CD4-positive, alpha-beta memory T cell (primary cell): ENCODE measurements at regions not wholly inside any gene's neighbourhood (a gene's known extent, or its start where the extent isn't known, plus 50 kb on each side); places are given as distances from the start of the nearest gene placed in this dataset.

ENCODE experiments used
- CTCF ChIA-PET: fragments of 350-600 bp; sonication (Branson Sonifier 250); formaldehyde crosslinking; loops from one replicate; lab custom pipeline; 2021; ENCODE audit warnings: inconsistent platforms; ENCODE audit not compliant: partially characterized antibody; lab: Charles Lee
- POLR2A ChIA-PET: fragments of 350-600 bp; sonication (Branson Sonifier 250); formaldehyde crosslinking; loops from one replicate; lab custom pipeline; 2021; ENCODE audit not compliant: partially characterized antibody; lab: Charles Lee
- DNase-seq, 5 donors: peaks; one replicate each; pipeline versions ENCODE4 v3.0.0 to v3.0.0-alpha.2; 2020 to 2022; ENCODE audit warnings: mixed read lengths in 1 of 5
- H3K27ac ChIP-seq: one replicate; pipeline ENCODE4 v1.7.0; 2013; ENCODE audit warnings: low read depth, low read length
- H3K27me3 ChIP-seq: 2 replicates; pipeline ENCODE4 v1.7.0; 2013; ENCODE audit warnings: mild to moderate bottlenecking, low read length, moderate library complexity; ENCODE audit not compliant: insufficient read depth
- H3K36me3 ChIP-seq: 2 replicates; pipeline ENCODE4 v1.7.0; 2013; ENCODE audit warnings: mild to moderate bottlenecking, low read length, moderate library complexity; ENCODE audit not compliant: insufficient read depth
- H3K4me1 ChIP-seq: 2 replicates; pipeline ENCODE4 v1.7.0; 2013; ENCODE audit warnings: mild to moderate bottlenecking, low read length, moderate library complexity; ENCODE audit not compliant: insufficient read depth
- H3K4me3 ChIP-seq, 2 donors: one replicate each; pipeline ENCODE4 v1.7.0; 2013; ENCODE audit warnings: low read length in 2 of 2, mild to moderate bottlenecking in 1 of 2
- H3K9me3 ChIP-seq, 2 donors: one replicate each; pipeline ENCODE4 v1.7.0; 2013; ENCODE audit warnings: low read length in 2 of 2, control low read depth in 1 of 2; ENCODE audit not compliant: control insufficient read depth in 1 of 2
- H3K27ac Mint-ChIP-seq, 7 donors: one replicate each; pipeline ENCODE4 v1.8.0; 2020 to 2021; ENCODE audit warnings: mixed read lengths in 7 of 7, mild to moderate bottlenecking in 6 of 7, inconsistent platforms in 3 of 7, moderate library complexity in 3 of 7
- H3K27me3 Mint-ChIP-seq, 2 donors: one replicate each; pipeline ENCODE4 v1.8.0; 2020 to 2021; ENCODE audit warnings: mixed read lengths in 2 of 2
- H3K36me3 Mint-ChIP-seq, 2 donors: one replicate each; pipeline ENCODE4 v1.8.0; 2020 to 2021; ENCODE audit warnings: mixed read lengths in 2 of 2, inconsistent platforms in 1 of 2, mild to moderate bottlenecking in 1 of 2
- H3K4me1 Mint-ChIP-seq, 4 donors: one replicate each; pipeline ENCODE4 v1.8.0; 2020 to 2021; ENCODE audit warnings: mixed read lengths in 4 of 4, mild to moderate bottlenecking in 1 of 4
- H3K4me3 Mint-ChIP-seq, 8 donors: one replicate each; pipeline ENCODE4 v1.8.0; 2020 to 2021; ENCODE audit warnings: mixed read lengths in 8 of 8, mild to moderate bottlenecking in 7 of 8, moderate library complexity in 6 of 8, inconsistent platforms in 3 of 8
- H3K9me3 Mint-ChIP-seq, 8 donors: one replicate each; pipeline ENCODE4 v1.8.0; 2020 to 2021; ENCODE audit warnings: mixed read lengths in 8 of 8, mild to moderate bottlenecking in 5 of 8, inconsistent platforms in 3 of 8, moderate library complexity in 1 of 8
- intact Hi-C: fragments of 100-400 bp; cut with micrococcal nuclease; formaldehyde crosslinking; loops from one replicate; pipeline ENCODE4 v1.15.1; 2023

- Mint-ChIP-seq H3K4me3 (no peak overlapping the region), H3K27me3 (no peaks in the 10 kb centered on the region), H3K4me1 (no peaks in the 10 kb centered on the region), H3K9me3 (peaks cover 0 to 9% (median 3%) of the 10 kb centered on the region in 8 donors), H3K36me3 (no peaks in the 10 kb centered on the region), H3K27ac (no peak overlapping the region)
- Histone ChIP-seq H3K4me3 (no peak overlapping the region), H3K27me3 (no peaks in the 10 kb centered on the region), H3K4me1 (no peaks in the 10 kb centered on the region), H3K27ac (no peak overlapping the region), H3K36me3 (no peaks in the 10 kb centered on the region), H3K9me3 (no peaks in the 10 kb centered on the region)
- CTCF ChIA-PET, result no interaction called here
- POLR2A ChIA-PET, result no interaction called here
- intact Hi-C loops, result no loop called here
- DNase-seq, result no peak
Observed at GRCh38 chr13:103758222-103758621, 692.0 kb upstream of the SLC10A2 start.

DNA sequence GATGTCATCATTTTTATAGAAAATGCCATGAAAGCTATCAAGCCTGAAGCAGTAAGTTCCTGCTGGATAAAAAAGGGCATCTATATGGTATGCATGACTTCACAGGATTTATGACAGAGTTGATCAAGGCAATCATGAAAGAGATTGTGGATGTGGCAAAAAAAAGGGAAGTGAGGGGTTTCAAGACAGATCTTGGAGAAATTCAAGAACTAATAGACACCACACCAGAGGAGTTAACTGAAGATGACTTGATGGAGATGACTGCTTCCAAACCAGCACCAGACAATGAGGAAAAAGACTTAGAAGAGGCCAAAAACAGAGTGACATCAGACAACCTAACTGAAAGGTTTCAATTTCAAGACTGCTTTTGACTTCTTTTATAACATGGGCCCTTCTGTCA is 691.1 kb upstream of the SLC10A2 start:
- CTCF ChIA-PET, result no interaction called here

DNA sequence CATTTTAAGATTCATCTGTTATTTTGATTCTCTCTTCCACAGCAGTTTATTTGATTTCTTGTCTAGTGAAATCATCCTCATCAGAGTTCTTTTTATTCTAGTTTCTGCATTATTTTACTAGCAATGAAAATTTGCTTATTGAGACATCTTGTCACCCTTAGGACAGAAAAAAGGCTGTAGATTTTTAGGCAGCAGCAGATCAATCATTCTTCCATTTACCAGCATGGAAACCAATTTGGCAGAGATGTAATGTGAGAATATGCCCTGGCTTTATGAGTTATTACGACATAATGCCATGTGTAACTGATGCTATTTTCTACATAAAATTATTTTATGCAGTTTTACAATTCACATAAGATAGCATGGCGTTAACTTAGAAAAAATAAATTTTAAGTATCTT is 688.6 kb upstream of the SLC10A2 start:
- Mint-ChIP-seq H3K36me3 (no peaks in the 10 kb centered on the region), H3K27me3 (no peaks in the 10 kb centered on the region), H3K4me1 (no peaks in the 10 kb centered on the region), H3K27ac (no peak overlapping the region), H3K4me3 (no peak overlapping the region), H3K9me3 (peaks cover 0 to 7% (median 2%) of the 10 kb centered on the region in 8 donors)
- Histone ChIP-seq H3K4me1 (no peaks in the 10 kb centered on the region), H3K9me3 (no peaks in the 10 kb centered on the region), H3K36me3 (no peaks in the 10 kb centered on the region), H3K27ac (no peak overlapping the region), H3K4me3 (no peak overlapping the region), H3K27me3 (no peaks in the 10 kb centered on the region)
- DNase-seq, result no peak
- ChIA-PET CTCF (no interaction called here), POLR2A (no interaction called here)
- intact Hi-C loops, result no loop called here

More for the DNA sequence above, 691.1 kb upstream of the SLC10A2 start:
- no peaks in the 10 kb centered on the region for H3K27me3 Mint-ChIP-seq
- H3K36me3 Mint-ChIP-seq, result no peaks in the 10 kb centered on the region
- no peaks in the 10 kb centered on the region for H3K36me3 ChIP-seq
- DNase-seq, result no peak
- no peaks in the 10 kb centered on the region for H3K9me3 ChIP-seq
- H3K4me1 ChIP-seq, result no peaks in the 10 kb centered on the region
- no peak overlapping the region for H3K27ac ChIP-seq
- intact Hi-C loops, result no loop called here
- POLR2A ChIA-PET, result no interaction called here
- H3K27me3 ChIP-seq, result no peaks in the 10 kb centered on the region
- H3K27ac Mint-ChIP-seq, result no peak overlapping the region
- H3K9me3 Mint-ChIP-seq, result peaks cover 0 to 9% (median 3%) of the 10 kb centered on the region in 8 donors
- no peak overlapping the region for H3K4me3 Mint-ChIP-seq
- no peak overlapping the region for H3K4me3 ChIP-seq
- no peaks in the 10 kb centered on the region for H3K4me1 Mint-ChIP-seq

DNA sequence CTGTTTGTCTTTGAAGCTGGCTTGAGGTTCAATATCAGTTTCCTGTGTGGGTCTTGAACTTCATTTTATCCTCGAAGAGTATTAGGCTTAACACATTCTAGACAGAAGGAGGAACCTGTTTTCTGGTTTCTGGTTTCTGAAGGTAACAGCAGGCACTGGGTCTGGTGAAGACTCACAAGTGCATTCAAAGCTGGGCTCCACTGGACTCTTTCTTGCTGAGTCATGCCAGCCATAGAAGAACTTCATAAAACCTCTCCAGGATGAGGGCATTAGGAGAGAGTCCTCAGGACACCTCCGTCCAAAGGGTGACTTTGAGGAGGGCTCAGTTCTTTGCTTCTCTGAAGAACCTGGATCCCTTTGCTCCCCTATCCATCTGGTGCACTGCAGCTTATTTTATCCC is 668.6 kb upstream of the SLC10A2 start:
- H3K4me3 ChIP-seq, result no peak overlapping the region
- no peaks in the 10 kb centered on the region for H3K27me3 ChIP-seq
- H3K36me3 Mint-ChIP-seq, result no peaks in the 10 kb centered on the region
- intact Hi-C loops, result no loop called here
- H3K4me3 Mint-ChIP-seq, result no peak overlapping the region
- H3K4me1 Mint-ChIP-seq, result no peaks in the 10 kb centered on the region
- no peaks in the 10 kb centered on the region for H3K36me3 ChIP-seq
- H3K9me3 ChIP-seq, result no peaks in the 10 kb centered on the region
- CTCF ChIA-PET, result no interaction called here
- H3K27me3 Mint-ChIP-seq, result no peaks in the 10 kb centered on the region
- peaks cover 0 to 4% (median 1%) of the 10 kb centered on the region in 8 donors for H3K9me3 Mint-ChIP-seq
- H3K27ac Mint-ChIP-seq, result no peak overlapping the region
- POLR2A ChIA-PET, result no interaction called here
- H3K4me1 ChIP-seq, result no peaks in the 10 kb centered on the region
- DNase-seq, result no peak
- H3K27ac ChIP-seq, result no peak overlapping the region

GRCh38 chr13:103731959-103732358 is 665.7 kb upstream of the SLC10A2 start:
- Mint-ChIP-seq H3K4me3 (no peak overlapping the region), H3K27ac (no peak overlapping the region), H3K27me3 (no peaks in the 10 kb centered on the region), H3K9me3 (peaks cover 0 to 4% (median 1%) of the 10 kb centered on the region in 8 donors), H3K36me3 (no peaks in the 10 kb centered on the region), H3K4me1 (no peaks in the 10 kb centered on the region)
- POLR2A ChIA-PET, result no interaction called here
- H3K36me3 ChIP-seq, result no peaks in the 10 kb centered on the region
- no peaks in the 10 kb centered on the region for H3K27me3 ChIP-seq
- no peaks in the 10 kb centered on the region for H3K9me3 ChIP-seq
- no peak for DNase-seq
- no peaks in the 10 kb centered on the region for H3K4me1 ChIP-seq
- H3K4me3 ChIP-seq, result no peak overlapping the region
- no peak overlapping the region for H3K27ac ChIP-seq
- intact Hi-C loops, result no loop called here
- CTCF ChIA-PET, result interaction anchor here (0.6 to 0.7 kb wide), 2 partner anchors 9 to 438 kb away, joined by 3 read pairs; no protein-coding TSS in a partner anchor

DNA sequence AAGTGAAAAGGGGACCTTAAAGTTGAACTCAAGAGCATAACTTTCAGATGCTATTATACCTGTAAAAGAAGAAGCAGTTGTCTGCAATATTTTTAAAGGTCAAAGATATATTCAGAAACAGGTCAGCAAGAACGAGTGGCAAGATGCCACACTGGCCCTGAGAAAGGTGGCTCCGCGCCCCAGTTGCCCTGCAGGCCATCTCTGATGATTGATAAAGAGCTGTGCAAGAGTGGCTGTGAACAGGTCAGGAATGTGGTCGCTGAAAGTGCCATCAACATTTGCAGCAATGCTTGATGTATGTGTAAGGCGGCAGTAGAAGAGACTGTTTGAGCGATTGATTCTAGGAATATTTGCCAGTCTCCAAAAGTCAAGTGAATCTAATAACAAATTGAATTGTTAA is 664.2 kb upstream of the SLC10A2 start:
- Histone ChIP-seq H3K9me3 (no peaks in the 10 kb centered on the region), H3K27me3 (no peaks in the 10 kb centered on the region), H3K4me1 (no peaks in the 10 kb centered on the region), H3K36me3 (no peaks in the 10 kb centered on the region), H3K27ac (no peak overlapping the region), H3K4me3 (no peak overlapping the region)
- H3K4me1 Mint-ChIP-seq, result no peaks in the 10 kb centered on the region
- POLR2A ChIA-PET, result no interaction called here
- CTCF ChIA-PET, result no interaction called here
- no peak overlapping the region for H3K27ac Mint-ChIP-seq
- peaks cover 0 to 3% (median 0%) of the 10 kb centered on the region in 8 donors for H3K9me3 Mint-ChIP-seq
- intact Hi-C loops, result no loop called here
- no peaks in the 10 kb centered on the region for H3K27me3 Mint-ChIP-seq
- no peak overlapping the region for H3K4me3 Mint-ChIP-seq
- DNase-seq, result no peak
- no peaks in the 10 kb centered on the region for H3K36me3 Mint-ChIP-seq

DNA sequence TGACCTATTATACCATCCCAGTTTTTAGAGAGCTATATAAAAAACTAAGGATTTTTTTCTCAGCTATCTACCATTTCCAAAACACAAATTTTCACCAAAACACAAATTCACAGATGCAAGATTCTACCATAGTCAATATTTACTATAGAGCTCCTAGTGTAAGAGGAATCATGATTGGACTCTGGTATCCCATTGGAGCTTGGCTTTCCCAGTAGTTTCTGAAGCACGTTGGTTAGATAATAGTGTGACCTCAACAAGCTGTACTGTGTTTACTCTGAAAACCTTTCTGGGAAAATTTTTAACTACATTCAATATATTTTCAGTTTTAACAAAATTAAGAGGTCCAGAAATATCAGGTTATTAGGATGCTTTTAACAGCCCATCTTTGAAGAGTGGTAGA is 660.6 kb upstream of the SLC10A2 start:
- intact Hi-C loops, result no loop called here

GRCh38 chr13:103716718-103717117 is 650.5 kb upstream of the SLC10A2 start:
- no peaks in the 10 kb centered on the region for H3K36me3 Mint-ChIP-seq
- no peaks in the 10 kb centered on the region for H3K36me3 ChIP-seq
- H3K4me1 Mint-ChIP-seq, result no peaks in the 10 kb centered on the region

More for the DNA sequence above, 660.6 kb upstream of the SLC10A2 start:
- Histone ChIP-seq H3K4me1 (no peaks in the 10 kb centered on the region), H3K27me3 (no peaks in the 10 kb centered on the region), H3K36me3 (no peaks in the 10 kb centered on the region), H3K4me3 (no peak overlapping the region), H3K27ac (no peak overlapping the region), H3K9me3 (no peaks in the 10 kb centered on the region)
- no peaks in the 10 kb centered on the region for H3K4me1 Mint-ChIP-seq
- POLR2A ChIA-PET, result no interaction called here
- CTCF ChIA-PET, result no interaction called here
- no peaks in the 10 kb centered on the region for H3K36me3 Mint-ChIP-seq
- H3K27me3 Mint-ChIP-seq, result no peaks in the 10 kb centered on the region
- peaks cover 0 to 3% (median 0%) of the 10 kb centered on the region in 8 donors for H3K9me3 Mint-ChIP-seq
- no peak overlapping the region for H3K27ac Mint-ChIP-seq
- DNase-seq, result no peak
- no peak overlapping the region for H3K4me3 Mint-ChIP-seq

More at GRCh38 chr13:103716718-103717117, 650.5 kb upstream of the SLC10A2 start:
- no peak overlapping the region for H3K27ac Mint-ChIP-seq
- POLR2A ChIA-PET, result no interaction called here
- no peak overlapping the region for H3K4me3 Mint-ChIP-seq
- Histone ChIP-seq H3K27ac (no peak overlapping the region), H3K9me3 (peaks cover 0 to 3% of the 10 kb centered on the region in 2 donors), H3K4me1 (no peaks in the 10 kb centered on the region), H3K27me3 (no peaks in the 10 kb centered on the region), H3K4me3 (no peak overlapping the region)
- CTCF ChIA-PET, result no interaction called here
- peaks cover 0 to 10% (median 2%) of the 10 kb centered on the region in 8 donors for H3K9me3 Mint-ChIP-seq
- no peak for DNase-seq
- intact Hi-C loops, result no loop called here
- H3K27me3 Mint-ChIP-seq, result no peaks in the 10 kb centered on the region
